GM19438 (cell line): ENCODE measurements at regions not wholly inside any gene's neighbourhood (a gene's known extent, or its start where the extent isn't known, plus 50 kb on each side); places are given as distances from the start of the nearest gene placed in this dataset.
"Not testable (repeated sequence)": the region's sequence is repeated elsewhere in the genome, so short reads cannot be mapped to it uniquely, and the experiment has no call there.

Experiments used
- ATAC-seq: cut with Tn5 transposase; IDR thresholded peaks from one replicate; pipeline ENCODE4 v1.9.1; 2021; ENCODE audit warnings: low read depth; ENCODE audit not compliant: unreplicated experiment

DNA sequence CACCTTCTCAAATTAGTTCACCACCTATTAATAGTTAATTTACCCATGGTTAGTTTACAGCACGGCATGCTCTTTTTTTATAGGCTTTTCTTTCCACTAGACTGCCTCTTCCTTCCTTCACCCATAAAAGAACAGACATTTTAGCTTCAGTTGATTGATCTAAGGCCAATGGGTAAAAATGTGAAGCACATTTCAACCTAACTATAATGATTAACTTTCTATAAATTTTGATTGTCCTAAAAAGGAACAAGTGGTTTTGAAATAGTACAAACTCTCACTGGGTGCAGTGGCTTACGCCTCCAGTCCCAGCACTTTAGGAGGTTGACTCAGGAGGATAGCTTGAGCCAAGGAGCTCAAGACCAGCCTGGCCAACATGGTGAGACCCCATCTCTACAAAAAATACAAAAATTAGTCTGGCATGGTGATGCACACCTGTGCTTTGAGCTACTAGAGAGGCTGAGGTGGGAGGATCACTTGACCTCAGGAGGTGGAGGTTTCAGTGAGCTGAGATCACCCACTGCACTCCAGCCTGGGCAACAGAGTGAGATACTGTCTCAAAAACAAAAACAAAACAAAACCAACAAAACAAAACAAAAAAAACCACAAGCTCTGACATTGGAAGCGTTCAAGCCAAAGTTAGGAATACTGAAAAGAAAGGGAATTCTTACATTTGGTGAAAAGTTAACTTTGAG lies 89.9 kb upstream of the FAT1 start:
- ATAC-seq, result no peak

DNA sequence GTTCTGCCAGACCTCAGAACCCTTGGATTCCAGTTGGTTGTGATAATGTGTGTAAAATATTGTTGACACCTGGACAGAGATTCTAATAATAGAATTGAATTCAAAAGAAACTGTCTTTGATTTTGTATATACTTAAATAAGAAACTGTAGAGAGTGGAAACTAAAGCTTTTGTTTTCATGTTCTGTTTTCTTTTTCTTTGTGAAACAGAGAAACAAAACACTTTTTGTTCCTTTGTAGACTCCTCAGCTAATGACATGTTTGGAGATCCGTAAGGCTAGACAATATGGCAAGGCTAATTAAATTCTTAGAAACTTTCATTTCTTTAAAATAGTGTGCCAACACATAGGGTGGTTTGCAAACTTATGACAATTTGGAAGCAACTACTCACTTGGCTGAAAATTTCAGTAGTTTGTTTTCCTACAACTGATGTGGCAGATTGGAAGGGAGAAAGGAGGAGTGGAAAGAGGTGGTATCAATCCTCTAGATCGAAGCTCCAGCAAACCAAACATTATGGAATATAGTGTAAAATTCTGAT lies 90.9 kb upstream of the FAT1 start:
- ATAC-seq, result no peak

DNA sequence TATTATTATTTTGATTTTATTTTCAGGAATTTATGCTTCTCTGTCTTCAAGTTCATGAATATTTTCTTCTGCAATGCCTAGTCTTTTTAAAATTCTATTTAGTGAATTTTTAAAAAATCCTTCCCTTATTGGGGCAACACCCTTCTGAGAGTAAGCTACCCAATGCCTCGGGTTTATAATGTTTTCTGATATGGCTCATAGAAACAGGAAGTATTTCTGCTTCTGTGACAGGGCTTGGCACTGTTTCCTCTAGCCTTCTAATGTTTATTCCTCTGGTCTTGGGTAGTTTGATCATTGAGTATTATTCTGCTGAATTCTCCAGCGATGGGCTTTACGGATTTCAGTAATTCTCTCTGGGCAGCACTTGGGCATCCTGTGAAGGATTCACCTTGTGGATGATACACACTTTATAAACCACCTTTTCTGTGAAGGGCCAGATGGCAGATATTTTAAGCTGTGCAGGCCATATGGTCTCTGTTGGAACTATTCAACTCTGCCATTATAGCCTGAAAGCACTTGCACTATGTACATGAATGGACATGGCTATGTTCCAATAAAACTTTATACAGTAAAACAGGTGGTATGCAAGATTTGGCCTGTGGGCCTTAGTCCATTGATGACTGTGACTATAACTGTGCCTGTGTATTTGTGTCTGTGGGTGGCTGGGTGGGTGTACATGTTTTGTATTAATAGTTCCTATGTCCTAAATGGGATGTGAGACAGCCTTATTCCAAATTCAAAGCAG lies 95.9 kb upstream of the FAT1 start:
- ATAC-seq, result no peak

DNA sequence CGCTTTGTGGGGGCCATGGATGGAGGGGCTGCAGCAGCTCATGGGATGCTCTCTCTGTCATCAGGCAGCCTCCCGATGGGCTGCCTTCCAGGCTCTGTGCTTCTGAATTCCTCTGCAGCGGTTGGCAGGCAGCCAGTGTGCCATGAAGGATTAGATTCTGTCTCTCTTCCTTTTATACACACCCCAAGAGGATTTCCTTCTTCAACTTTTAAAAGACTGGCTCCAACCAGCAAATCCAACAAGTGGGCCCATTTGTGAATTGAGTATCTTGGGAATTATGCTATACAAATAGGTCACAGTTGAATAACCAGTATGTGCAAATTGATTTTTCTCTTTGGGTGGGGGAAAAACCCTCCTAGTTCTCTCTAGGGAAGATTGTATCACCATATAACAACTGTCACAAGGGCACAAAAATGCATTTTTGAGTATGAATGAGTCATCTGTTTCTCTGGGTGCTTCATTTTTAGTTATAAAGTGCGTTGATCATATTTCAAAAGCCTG lies 96.8 kb upstream of the FAT1 start:
- ATAC-seq, result no peak

DNA sequence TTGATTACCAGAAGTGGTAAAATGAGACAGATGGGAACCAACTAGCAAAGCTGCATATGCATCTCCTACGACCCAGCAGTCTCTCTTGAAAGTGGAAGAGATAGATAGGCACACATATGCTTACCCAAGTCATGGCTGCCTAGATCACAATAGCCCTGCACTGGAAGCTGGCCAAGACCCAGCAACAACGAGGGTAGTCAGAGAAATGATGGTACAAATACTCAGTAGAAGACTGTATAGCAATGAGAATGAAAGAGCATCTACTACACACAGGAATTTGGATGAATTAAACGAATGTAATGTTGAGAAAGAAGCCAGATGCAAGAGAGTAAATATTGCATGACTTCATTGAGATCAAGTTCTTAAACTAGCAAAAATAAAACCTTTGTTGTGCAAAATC lies 100.3 kb upstream of the FAT1 start:
- ATAC-seq, result no peak

GRCh38 chr4:186825069-186825468 lies 101.4 kb upstream of the FAT1 start:
- no peak for ATAC-seq

DNA sequence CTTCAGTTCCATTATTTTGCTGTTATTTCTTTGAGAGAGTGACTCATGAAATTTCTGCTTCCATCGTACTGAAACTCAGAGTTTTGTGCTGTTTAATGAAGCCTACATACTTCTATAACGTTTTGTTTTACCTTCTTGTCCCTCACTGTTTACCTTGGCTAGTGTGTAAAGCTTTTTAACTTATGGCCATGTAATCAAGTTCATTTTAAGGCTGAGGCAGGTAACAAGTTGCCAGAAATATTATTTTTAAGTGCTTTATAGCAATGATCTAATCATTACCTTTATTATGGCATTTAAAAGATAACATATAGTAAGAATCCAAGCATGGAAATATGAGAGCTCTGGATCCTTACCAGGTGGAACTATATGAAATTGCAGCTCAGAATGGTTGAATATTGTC lies 102.3 kb upstream of the FAT1 start:
- ATAC-seq, result no peak

DNA sequence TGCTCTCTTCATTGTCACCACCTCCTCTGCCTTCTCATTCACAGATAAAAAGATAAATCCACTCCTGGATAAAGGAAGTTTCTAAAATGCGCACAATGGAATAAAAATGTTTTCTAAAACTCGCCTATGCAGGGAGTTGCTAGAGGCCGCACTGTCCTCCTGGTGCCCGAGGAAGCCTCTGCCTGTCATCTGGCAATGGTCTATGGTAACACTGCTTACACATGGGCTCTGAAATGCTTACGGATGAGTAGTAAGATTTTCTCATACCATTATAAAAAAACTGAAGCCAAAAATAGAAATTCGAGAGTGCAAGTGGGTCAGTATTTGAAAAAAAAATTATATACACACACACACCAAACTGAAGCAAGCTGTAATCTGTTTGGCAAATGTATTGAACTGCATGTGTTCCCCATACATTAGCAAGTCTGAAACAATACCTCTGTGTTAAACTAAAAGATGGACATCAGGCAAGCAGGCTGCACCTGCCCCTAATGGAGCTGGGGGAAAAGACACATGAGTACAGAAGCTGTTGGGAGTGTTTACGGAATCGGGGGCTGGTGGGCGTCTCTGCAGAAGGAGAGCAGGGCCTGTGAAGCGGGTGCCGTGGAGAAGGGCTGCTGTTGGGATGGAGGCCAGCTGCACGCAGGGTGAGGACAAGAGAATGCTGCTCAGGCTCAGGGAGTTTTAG lies 103.3 kb upstream of the FAT1 start:
- no peak for ATAC-seq

GRCh38 chr4:186827534-186827897 lies 103.9 kb upstream of the FAT1 start:
- ATAC-seq, result no peak

GRCh38 chr4:186829097-186829496 lies 105.4 kb upstream of the FAT1 start:
- ATAC-seq, result no peak

DNA sequence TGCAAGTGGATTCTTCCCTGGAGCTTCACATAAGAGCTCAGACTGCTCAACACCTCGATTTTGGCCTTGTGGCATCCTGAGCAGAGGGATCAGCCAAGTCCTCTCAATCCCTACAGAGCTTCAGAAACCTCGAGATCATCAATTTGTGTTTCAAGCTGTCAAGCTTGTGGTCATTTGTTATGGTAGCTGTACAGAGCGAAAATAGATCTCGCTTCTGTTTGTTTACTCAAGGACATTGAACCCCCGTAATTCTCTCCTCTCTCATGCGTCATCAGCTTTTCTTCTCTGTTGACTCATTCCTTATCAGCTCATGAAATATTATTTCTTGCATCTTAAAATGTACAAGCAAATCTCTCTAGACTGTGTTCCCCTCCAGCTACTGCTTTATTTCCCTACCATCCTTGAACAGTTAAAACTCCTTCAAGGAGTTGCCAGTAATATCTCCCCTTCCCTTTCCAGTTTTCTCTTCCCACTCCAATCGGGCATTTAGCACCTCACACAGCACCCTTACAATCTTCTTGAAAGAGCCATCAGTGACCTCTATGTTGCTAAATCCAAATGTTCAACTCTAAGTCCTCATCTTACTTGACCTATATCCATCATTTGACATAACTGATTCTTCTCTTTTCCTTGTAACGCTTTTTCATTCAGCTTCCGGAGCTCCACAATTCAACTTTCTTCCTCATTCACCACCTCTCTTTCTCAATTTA lies 106.2 kb upstream of the FAT1 start:
- ATAC-seq, result no peak

DNA sequence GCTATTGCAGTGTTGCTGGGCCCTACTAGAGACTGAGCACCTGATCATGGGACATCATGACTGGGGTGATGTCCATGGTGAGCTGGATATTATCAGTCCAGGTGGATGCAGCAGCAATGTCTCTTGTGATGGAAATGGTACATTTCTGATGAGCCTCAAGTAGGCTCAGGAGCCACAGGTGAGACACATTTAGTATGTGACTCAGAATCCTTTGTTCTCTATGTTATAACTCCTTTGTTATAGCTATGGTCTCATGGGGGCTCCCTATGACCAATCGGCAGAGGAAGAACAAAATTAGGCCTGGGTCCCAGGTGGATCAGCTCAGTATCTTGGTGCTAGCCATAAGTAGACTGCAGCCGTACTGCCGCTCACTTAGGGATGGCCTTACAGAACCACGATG lies 107.9 kb upstream of the FAT1 start:
- no peak for ATAC-seq

- no peak for ATAC-seq
These were observed 109.2 kb upstream of the FAT1 start for GRCh38 chr4:186832906-186833305.

DNA sequence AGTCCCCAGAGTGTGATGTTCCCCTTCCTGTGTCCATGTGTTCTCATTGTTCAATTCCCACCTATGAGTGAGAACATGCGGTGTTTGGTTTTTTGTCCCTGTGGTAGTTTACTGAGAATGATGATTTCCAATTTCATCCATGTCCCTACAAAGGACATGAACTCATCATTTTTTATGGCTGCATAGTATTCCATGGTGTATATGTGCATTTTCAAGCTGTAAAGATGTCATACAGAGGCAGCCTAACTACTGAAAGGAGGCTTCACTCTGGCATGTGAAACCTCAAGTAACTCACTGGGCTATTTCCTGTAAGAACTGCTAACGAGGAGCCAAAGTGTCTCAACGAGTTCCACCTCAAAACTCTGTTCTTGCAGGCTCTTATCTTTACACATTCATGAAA lies 113.8 kb upstream of the FAT1 start:
- ATAC-seq, result not testable (repeated sequence)

GRCh38 chr4:186838295-186838694 lies 114.6 kb upstream of the FAT1 start:
- ATAC-seq, result no peak

DNA sequence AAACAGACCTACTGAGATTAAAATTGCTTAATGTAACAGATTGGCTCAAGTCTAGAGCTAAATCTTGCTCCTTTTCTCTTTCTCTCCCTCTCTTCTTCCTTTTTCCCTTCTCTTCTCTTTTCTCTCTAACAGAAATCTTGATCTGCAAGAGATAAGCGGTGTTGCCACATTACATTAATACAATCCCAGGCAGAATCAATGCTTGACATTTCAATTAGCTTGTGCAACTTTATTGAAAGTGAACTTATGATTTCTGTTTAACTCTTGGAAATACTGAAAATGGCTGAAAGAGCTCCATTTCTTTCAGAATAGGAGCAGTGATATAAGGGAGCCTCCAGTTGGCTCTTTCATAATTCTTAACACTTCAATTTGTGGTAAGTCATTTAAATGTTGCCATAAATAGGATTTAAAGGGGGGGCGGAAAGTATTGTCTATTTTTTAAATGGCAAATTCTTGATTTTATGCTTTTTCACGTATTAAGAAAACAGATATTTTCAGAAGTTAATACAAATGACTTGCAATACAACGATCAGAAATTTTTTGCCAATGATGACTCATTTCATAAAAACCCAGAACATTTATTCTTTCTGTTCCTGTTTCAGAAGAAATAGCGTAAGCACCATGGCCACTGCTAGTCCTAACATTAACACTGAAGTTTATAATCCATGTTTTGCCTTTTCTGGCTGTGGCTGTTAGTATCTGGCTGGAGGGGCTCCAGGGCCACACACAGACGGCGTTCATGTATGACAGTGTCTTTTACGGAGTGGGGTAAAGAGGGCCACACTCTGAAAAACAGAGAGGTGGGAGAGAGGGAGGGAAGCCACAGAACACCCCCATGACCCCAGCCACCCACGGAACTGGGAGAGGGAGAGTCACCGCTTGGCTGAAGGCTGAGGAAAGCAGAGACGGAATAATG lies 115.7 kb upstream of the FAT1 start:
- peak; percentile 72 for ATAC-seq

GRCh38 chr4:186840222-186840701 lies 116.6 kb upstream of the FAT1 start:
- ATAC-seq, result no peak

DNA sequence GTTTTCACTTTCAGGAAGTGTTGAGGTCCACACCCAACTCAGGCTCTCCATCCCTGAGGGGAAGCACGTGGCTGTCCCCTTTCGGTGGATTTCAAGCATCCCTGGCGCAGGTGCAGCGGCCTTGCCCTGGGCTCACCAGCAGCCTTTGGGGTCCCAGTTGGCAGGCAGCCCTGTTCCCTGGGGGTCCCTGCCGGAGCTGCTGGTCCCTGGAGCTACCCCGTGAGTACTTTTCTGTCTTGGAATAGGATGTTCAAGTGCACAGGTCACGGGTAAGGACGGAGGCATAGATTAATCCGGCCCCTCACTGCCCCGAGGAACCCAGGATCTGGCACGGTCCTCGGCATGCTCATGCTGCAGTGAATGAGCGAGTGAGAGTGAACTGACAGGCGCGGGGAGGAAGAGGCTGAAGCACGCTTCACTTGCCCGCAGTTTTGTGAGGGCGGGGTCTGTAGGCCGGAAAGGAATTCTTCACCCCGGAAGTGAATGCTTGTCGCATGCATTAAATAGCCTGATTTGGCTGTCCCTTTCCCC lies 117.2 kb upstream of the FAT1 start:
- no peak for ATAC-seq

- ATAC-seq, result no peak
These were observed 120.5 kb upstream of the FAT1 start for GRCh38 chr4:186844059-186844681.
